DOHH2 (cell line): ENCODE measurements at regions not wholly inside any gene's neighbourhood (a gene's known extent, or its start where the extent isn't known, plus 50 kb on each side); places are given as distances from the start of the nearest gene placed in this dataset.

Experiments used
- H3F3A ChIP-seq: fragments of 200-600 bp; sonication (generic), shearing (Covaris generic); 2 replicates; pipeline ENCODE4 v1.6.0; 2016; ENCODE audit warnings: antibody characterized with exemption, mild to moderate bottlenecking; ENCODE audit not compliant: control insufficient read depth, insufficient read depth
- H3K27ac ChIP-seq: fragments of 200-600 bp; sonication (generic); 2 replicates; pipeline ENCODE4 v1.5.1; 2014; ENCODE audit warnings: low read depth, mild to moderate bottlenecking, low read length, moderate library complexity
- H3K27me3 ChIP-seq: fragments of 200-600 bp; sonication (generic); 2 replicates; pipeline ENCODE4 v1.6.1; 2014; ENCODE audit warnings: mild to moderate bottlenecking, low read length, mixed read lengths; ENCODE audit not compliant: control insufficient read depth
- H3K36me3 ChIP-seq: fragments of 200-600 bp; sonication (generic); 2 replicates; pipeline ENCODE4 v1.6.1; 2014; ENCODE audit warnings: mild to moderate bottlenecking, low read length, moderate library complexity, mixed read lengths; ENCODE audit not compliant: control insufficient read depth
- H3K4me1 ChIP-seq: fragments of 200-600 bp; sonication (generic); 2 replicates; pipeline ENCODE4 v1.6.1; 2014; ENCODE audit warnings: mild to moderate bottlenecking, low read length, mixed read lengths; ENCODE audit not compliant: control insufficient read depth
- H3K4me2 ChIP-seq: fragments of 200-600 bp; sonication (generic); 2 replicates; pipeline ENCODE4 v1.6.0; 2014; ENCODE audit warnings: mild to moderate bottlenecking, low read length, moderate library complexity
- H3K4me3 ChIP-seq: fragments of 200-600 bp; sonication (generic); 2 replicates; pipeline ENCODE4 v1.5.1; 2014; ENCODE audit warnings: mild to moderate bottlenecking, low read length, mixed read lengths
- H3K79me2 ChIP-seq: fragments of 200-600 bp; sonication (generic); 2 replicates; pipeline ENCODE4 v1.6.1; 2014; ENCODE audit warnings: mild to moderate bottlenecking, low read length, mixed read lengths; ENCODE audit not compliant: control insufficient read depth
- H3K9me2 ChIP-seq: fragments of 200-600 bp; sonication (generic); replicated peaks from 2 replicates; pipeline ENCODE4 v1.6.1; 2014; ENCODE audit warnings: mild to moderate bottlenecking, low read length, mixed read lengths; ENCODE audit not compliant: control insufficient read depth
- H3K9me3 ChIP-seq: fragments of 200-600 bp; sonication (generic); 2 replicates; pipeline ENCODE4 v1.6.1; 2014; ENCODE audit warnings: antibody characterized with exemption, low read length, mixed read lengths; ENCODE audit not compliant: control insufficient read depth, insufficient read depth
- H4K20me1 ChIP-seq: fragments of 200-600 bp; sonication (generic); 2 replicates; pipeline ENCODE4 v1.6.0; 2014; ENCODE audit warnings: low read depth, mild to moderate bottlenecking, antibody characterized with exemption, low read length, moderate library complexity; ENCODE audit not compliant: control insufficient read depth, insufficient read depth
- CTCF ChIP-seq: fragments of 200-600 bp; sonication (generic); IDR thresholded peaks from one replicate; pipeline ENCODE4 v1.5.1; 2014; ENCODE audit warnings: antibody characterized with exemption, mild to moderate bottlenecking, low read depth, low read length; ENCODE audit not compliant: poor library complexity, severe bottlenecking
- EZH2phosphoT487 ChIP-seq: fragments of 200-600 bp; sonication (generic); IDR thresholded peaks from 2 replicates; pipeline ENCODE4 v1.6.1; 2017; ENCODE audit warnings: borderline replicate concordance, mild to moderate bottlenecking, antibody characterized with exemption, low read length, moderate library complexity, mixed read lengths

GRCh38 chr5:82662340-82662739 lies 384.2 kb upstream of the RPS23 start:
- no peak overlapping the region for H3K4me3 ChIP-seq
- no peaks in the 10 kb centered on the region for H4K20me1 ChIP-seq
- H3K4me2 ChIP-seq: no peak overlapping the region
- TF ChIP-seq CTCF (no peak), EZH2phosphoT487 (no peak)
- no peaks in the 10 kb centered on the region for H3K27me3 ChIP-seq
- no peak overlapping the region for H3K27ac ChIP-seq
- H3K9me3 ChIP-seq: no peaks in the 10 kb centered on the region
- H3K4me1 ChIP-seq: no peaks in the 10 kb centered on the region
- H3K36me3 ChIP-seq: no peaks in the 10 kb centered on the region
- H3F3A ChIP-seq: no peaks in the 10 kb centered on the region
- no peaks in the 10 kb centered on the region for H3K9me2 ChIP-seq
- H3K79me2 ChIP-seq: no peaks in the 10 kb centered on the region

GRCh38 chr5:82661933-82662332 lies 383.8 kb upstream of the RPS23 start:
- H3F3A ChIP-seq: no peaks in the 10 kb centered on the region
- no peaks in the 10 kb centered on the region for H3K27me3 ChIP-seq
- H3K9me3 ChIP-seq: no peaks in the 10 kb centered on the region
- H4K20me1 ChIP-seq: no peaks in the 10 kb centered on the region
- no peak overlapping the region for H3K27ac ChIP-seq
- H3K4me2 ChIP-seq: no peak overlapping the region
- H3K4me3 ChIP-seq: no peak overlapping the region
- TF ChIP-seq CTCF (no peak), EZH2phosphoT487 (no peak)
- H3K79me2 ChIP-seq: no peaks in the 10 kb centered on the region
- no peaks in the 10 kb centered on the region for H3K9me2 ChIP-seq
- no peaks in the 10 kb centered on the region for H3K4me1 ChIP-seq
- no peaks in the 10 kb centered on the region for H3K36me3 ChIP-seq

GRCh38 chr5:82661462-82661861 lies 383.3 kb upstream of the RPS23 start:
- H3K9me2 ChIP-seq: no peaks in the 10 kb centered on the region

More at GRCh38 chr5:82661462-82661861, 383.3 kb upstream of the RPS23 start:
- no peak overlapping the region for H3K4me3 ChIP-seq
- no peak overlapping the region for H3K27ac ChIP-seq
- no peaks in the 10 kb centered on the region for H3K4me1 ChIP-seq
- no peak for TF ChIP-seq CTCF
- no peak for TF ChIP-seq EZH2phosphoT487
- H3K4me2 ChIP-seq: no peak overlapping the region
- no peaks in the 10 kb centered on the region for H4K20me1 ChIP-seq
- H3K9me3 ChIP-seq: no peaks in the 10 kb centered on the region
- no peaks in the 10 kb centered on the region for H3F3A ChIP-seq
- no peaks in the 10 kb centered on the region for H3K79me2 ChIP-seq
- H3K27me3 ChIP-seq: no peaks in the 10 kb centered on the region
- H3K36me3 ChIP-seq: no peaks in the 10 kb centered on the region
